Sigmoid colon (tissue), 4 donors: ENCODE measurements at regions not wholly inside any gene's neighbourhood (a gene's known extent, or its start where the extent isn't known, plus 50 kb on each side); places are given as distances from the start of the nearest gene placed in this dataset.

Experiments used
- CTCF ChIP-seq, 4 experiments: fragments of 450-650 bp in 3 of 4; fragments of 200-600 bp in 1 of 4; IDR thresholded peaks; one replicate each; pipeline ENCODE4 v1.5.1; 2016 to 2019; ENCODE audit warnings: antibody characterized with exemption in 4 of 4, mild to moderate bottlenecking in 3 of 4, moderate library complexity in 2 of 4
- EP300 ChIP-seq, 4 donors: sonication (generic); formaldehyde crosslinking; IDR thresholded peaks; one replicate each; pipeline ENCODE4 v1.6.1; 2017; ENCODE audit warnings: antibody characterized with exemption in 4 of 4
- POLR2A ChIP-seq, 2 donors: fragments of 450-650 bp; IDR thresholded peaks; one replicate each; pipeline ENCODE4 v1.6.1; 2016; ENCODE audit warnings: antibody characterized with exemption in 2 of 2, mild to moderate bottlenecking in 2 of 2, moderate library complexity in 2 of 2
- POLR2AphosphoS5 ChIP-seq, 4 donors: sonication (generic); formaldehyde crosslinking; IDR thresholded peaks; one replicate each; pipeline ENCODE4 v1.6.1; 2017; ENCODE audit warnings: antibody characterized with exemption in 4 of 4

GRCh38 chr1:30541721-30542485 lies 181.5 kb downstream of the MATN1 start:
- TF ChIP-seq CTCF (IDR thresholded peaks at IDR 0.05), result no peak
- TF ChIP-seq POLR2A (IDR thresholded peaks at IDR 0.05), result no peak
- no peak for TF ChIP-seq POLR2AphosphoS5 (IDR thresholded peaks at IDR 0.05)
- TF ChIP-seq EP300 (IDR thresholded peaks at IDR 0.05), result no peak
